ENCODE measurements at regions not wholly inside any gene's neighbourhood (a gene's known extent, or its start where the extent isn't known, plus 50 kb on each side); places are given as distances from the start of the nearest gene placed in this dataset.

DNA sequence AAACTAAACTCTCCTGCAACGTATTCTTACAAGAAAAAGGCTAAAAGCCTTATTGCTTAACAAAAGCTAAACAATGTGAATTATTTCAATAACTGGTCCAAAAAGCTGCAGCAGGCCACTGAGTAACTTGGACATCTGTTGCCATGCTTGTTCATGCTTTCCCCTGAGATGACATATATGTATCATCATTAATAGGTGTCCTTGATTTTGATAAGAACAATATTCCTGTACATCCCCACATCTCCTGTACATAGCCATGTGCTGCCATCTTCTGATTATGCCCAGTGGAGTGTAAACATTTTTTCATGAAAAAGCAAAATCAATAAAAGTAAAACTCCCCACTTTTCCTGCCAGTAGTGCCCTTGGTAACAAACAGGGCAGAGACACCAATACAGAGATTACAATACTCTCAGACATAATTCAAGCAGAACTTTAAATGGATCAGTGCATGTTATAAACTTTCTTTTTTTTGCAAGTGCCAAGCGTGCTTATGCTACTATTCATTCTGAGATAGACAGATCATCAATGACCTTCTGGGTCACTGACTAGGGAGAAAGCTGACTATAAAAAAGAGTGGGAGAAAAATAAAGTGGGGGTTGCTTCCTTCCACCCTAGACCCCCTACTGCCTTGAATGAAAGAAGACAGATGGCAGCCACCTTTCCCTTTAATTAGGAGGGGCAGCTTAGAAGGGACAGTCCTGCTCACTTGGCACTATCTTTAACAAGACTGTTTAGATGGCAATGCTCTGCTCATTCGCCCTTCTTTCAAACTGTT is 205.5 kb upstream of the KLF14 start:
- TF ChIP-seq, protein P1, sequence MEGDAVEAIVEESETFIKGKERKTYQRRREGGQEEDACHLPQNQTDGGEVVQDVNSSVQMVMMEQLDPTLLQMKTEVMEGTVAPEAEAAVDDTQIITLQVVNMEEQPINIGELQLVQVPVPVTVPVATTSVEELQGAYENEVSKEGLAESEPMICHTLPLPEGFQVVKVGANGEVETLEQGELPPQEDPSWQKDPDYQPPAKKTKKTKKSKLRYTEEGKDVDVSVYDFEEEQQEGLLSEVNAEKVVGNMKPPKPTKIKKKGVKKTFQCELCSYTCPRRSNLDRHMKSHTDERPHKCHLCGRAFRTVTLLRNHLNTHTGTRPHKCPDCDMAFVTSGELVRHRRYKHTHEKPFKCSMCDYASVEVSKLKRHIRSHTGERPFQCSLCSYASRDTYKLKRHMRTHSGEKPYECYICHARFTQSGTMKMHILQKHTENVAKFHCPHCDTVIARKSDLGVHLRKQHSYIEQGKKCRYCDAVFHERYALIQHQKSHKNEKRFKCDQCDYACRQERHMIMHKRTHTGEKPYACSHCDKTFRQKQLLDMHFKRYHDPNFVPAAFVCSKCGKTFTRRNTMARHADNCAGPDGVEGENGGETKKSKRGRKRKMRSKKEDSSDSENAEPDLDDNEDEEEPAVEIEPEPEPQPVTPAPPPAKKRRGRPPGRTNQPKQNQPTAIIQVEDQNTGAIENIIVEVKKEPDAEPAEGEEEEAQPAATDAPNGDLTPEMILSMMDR (IDR thresholded peaks at IDR 0.05) = no peak
- no peak for TF ChIP-seq POLR2A (IDR thresholded peaks at IDR 0.05)
